ENCODE measurements at regions not wholly inside any gene's neighbourhood (a gene's known extent, or its start where the extent isn't known, plus 50 kb on each side); places are given as distances from the start of the nearest gene placed in this dataset.
"Not testable (repeated sequence)": the region's sequence is repeated elsewhere in the genome, so short reads cannot be mapped to it uniquely, and the experiment has no call there.

GRCh38 chr1:244302876-244303609, 148.7 kb downstream of the ADSS2 start:
- ATAC-seq (no peak), DNase-seq (no peak)
- no peak overlapping the region for H3K4me3 Mint-ChIP-seq
- H3K9me3 Mint-ChIP-seq, result peaks cover 0 to 4% (median 0%) of the 10 kb centered on the region in 9 donors
- POLR2A ChIA-PET, result no interaction called here
- peaks cover 0 to 5% (median 0%) of the 10 kb centered on the region in 3 donors for H3K36me3 Mint-ChIP-seq
- H3K27ac Mint-ChIP-seq, result no peak overlapping the region
- peaks cover 5 to 17% (median 9%) of the 10 kb centered on the region in 4 donors for H3K4me1 Mint-ChIP-seq
- peaks cover 0 to 8% (median 0%) of the 10 kb centered on the region in 5 donors for H3K27me3 Mint-ChIP-seq

- H3K4me3 Mint-ChIP-seq, result no peak overlapping the region
- peaks cover 5 to 14% (median 8%) of the 10 kb centered on the region in 4 donors for H3K4me1 Mint-ChIP-seq
- POLR2A ChIA-PET, result no interaction called here
- H3K9me3 Mint-ChIP-seq, result peaks cover 0 to 4% (median 0%) of the 10 kb centered on the region in 9 donors
- H3K36me3 Mint-ChIP-seq, result peaks cover 0 to 5% (median 0%) of the 10 kb centered on the region in 3 donors
- peaks cover 0 to 8% (median 0%) of the 10 kb centered on the region in 5 donors for H3K27me3 Mint-ChIP-seq
- ATAC-seq (no peak), DNase-seq (no peak)
- H3K27ac Mint-ChIP-seq, result no peak overlapping the region
Measured at GRCh38 chr1:244303610-244303969, 148.1 kb downstream of the ADSS2 start.

- no peak for ATAC-seq
- Mint-ChIP-seq H3K9me3 (peaks cover 0 to 4% (median 0%) of the 10 kb centered on the region in 9 donors), H3K36me3 (peaks cover 0 to 5% (median 0%) of the 10 kb centered on the region in 3 donors), H3K4me1 (peaks cover 5 to 14% (median 6%) of the 10 kb centered on the region in 4 donors), H3K27me3 (peaks cover 0 to 8% (median 0%) of the 10 kb centered on the region in 5 donors), H3K4me3 (peak overlapping the region in 1 of 10 donors; percentile 35), H3K27ac (peak overlapping the region in 1 of 10 donors; percentile 29)
- POLR2A ChIA-PET, result no interaction called here
- no peak for DNase-seq
Measured at GRCh38 chr1:244304156-244304555, 147.6 kb downstream of the ADSS2 start.

- no peak for DNase-seq
- POLR2A ChIA-PET, result no interaction called here
- peaks cover 0 to 9% (median 0%) of the 10 kb centered on the region in 3 donors for H3K36me3 Mint-ChIP-seq
- peaks cover 0 to 7% (median 2%) of the 10 kb centered on the region in 9 donors for H3K9me3 Mint-ChIP-seq
- H3K4me3 Mint-ChIP-seq, result peak overlapping the region in 1 of 10 donors; percentile 35
- ATAC-seq, result no peak
- H3K27me3 Mint-ChIP-seq, result peaks cover 0 to 8% (median 0%) of the 10 kb centered on the region in 5 donors
- peaks cover 0 to 9% (median under 1%) of the 10 kb centered on the region in 4 donors for H3K4me1 Mint-ChIP-seq
- H3K27ac Mint-ChIP-seq, result peak overlapping the region in 2 of 10 donors; percentile 29 to 40
Measured at GRCh38 chr1:244304656-244305055, 147.1 kb downstream of the ADSS2 start.

- Mint-ChIP-seq H3K9me3 (peaks cover 0 to 7% (median 2%) of the 10 kb centered on the region in 9 donors), H3K4me3 (no peak overlapping the region), H3K27me3 (peaks cover 0 to 8% (median 0%) of the 10 kb centered on the region in 5 donors), H3K27ac (no peak overlapping the region), H3K36me3 (peaks cover 0 to 9% (median 0%) of the 10 kb centered on the region in 3 donors), H3K4me1 (peaks cover 0 to 9% (median 0%) of the 10 kb centered on the region in 4 donors)
- ATAC-seq, result no peak
- POLR2A ChIA-PET, result no interaction called here
- no peak for DNase-seq
Measured at GRCh38 chr1:244305776-244306341, 145.8 kb downstream of the ADSS2 start.

- H3K36me3 Mint-ChIP-seq, result peaks cover 0 to 9% (median 0%) of the 10 kb centered on the region in 3 donors
- no peak overlapping the region for H3K27ac Mint-ChIP-seq
- no peak overlapping the region for H3K4me3 Mint-ChIP-seq
- H3K9me3 Mint-ChIP-seq, result peaks cover 0 to 7% (median 2%) of the 10 kb centered on the region in 9 donors
- H3K27me3 Mint-ChIP-seq, result peaks cover 0 to 8% (median 1%) of the 10 kb centered on the region in 5 donors
- DNase-seq, result no peak
- peaks cover 0 to 7% (median 0%) of the 10 kb centered on the region in 4 donors for H3K4me1 Mint-ChIP-seq
- POLR2A ChIA-PET, result no interaction called here
- ATAC-seq, result no peak
Measured at GRCh38 chr1:244306544-244306943, 145.2 kb downstream of the ADSS2 start.

GRCh38 chr1:244309191-244309590, 142.5 kb downstream of the ADSS2 start:
- DNase-seq, ATAC-seq, H3K36me3 Mint-ChIP-seq, H3K4me3 Mint-ChIP-seq, POLR2A ChIA-PET, H3K27me3 Mint-ChIP-seq, H3K9me3 Mint-ChIP-seq, H3K4me1 Mint-ChIP-seq: not testable (repeated sequence)
- H3K27ac Mint-ChIP-seq, result peak overlapping the region in 1 of 10 donors; percentile 1

GRCh38 chr1:244311784-244312532, 139.8 kb downstream of the ADSS2 start:
- peak overlapping the region in 1 of 10 donors; percentile 39 for H3K27ac Mint-ChIP-seq
- peaks cover 0 to 9% (median 0%) of the 10 kb centered on the region in 3 donors for H3K36me3 Mint-ChIP-seq
- POLR2A ChIA-PET, result no interaction called here
- ATAC-seq (no peak), DNase-seq (no peak)
- peaks cover 0 to 7% (median 0%) of the 10 kb centered on the region in 4 donors for H3K4me1 Mint-ChIP-seq
- H3K27me3 Mint-ChIP-seq, result peaks cover 0 to 1% (median 0%) of the 10 kb centered on the region in 5 donors
- no peak overlapping the region for H3K4me3 Mint-ChIP-seq
- H3K9me3 Mint-ChIP-seq, result peaks cover 0 to 7% (median 2%) of the 10 kb centered on the region in 9 donors

- Mint-ChIP-seq H3K36me3 (peaks cover 0 to 4% (median 0%) of the 10 kb centered on the region in 3 donors), H3K9me3 (peaks cover 0 to 4% (median 0%) of the 10 kb centered on the region in 9 donors), H3K4me1 (peaks cover 0 to 15% (median under 1%) of the 10 kb centered on the region in 4 donors), H3K4me3 (no peak overlapping the region), H3K27ac (peak overlapping the region in 1 of 10 donors; percentile 13), H3K27me3 (peaks cover 0 to 1% (median 0%) of the 10 kb centered on the region in 5 donors)
- no peak for DNase-seq
- POLR2A ChIA-PET, result no interaction called here
- no peak for ATAC-seq
Measured at GRCh38 chr1:244313346-244313745, 138.4 kb downstream of the ADSS2 start.

- H3K36me3 Mint-ChIP-seq, result no peaks in the 10 kb centered on the region
- POLR2A ChIA-PET, result no interaction called here
Measured at GRCh38 chr1:244314921-244315559, 136.7 kb downstream of the ADSS2 start.

GRCh38 chr1:244315996-244316395, 135.7 kb downstream of the ADSS2 start:
- POLR2A ChIA-PET, result no interaction called here
- Mint-ChIP-seq H3K4me3 (no peak overlapping the region), H3K9me3 (peaks cover 0 to 3% (median 0%) of the 10 kb centered on the region in 9 donors), H3K36me3 (no peaks in the 10 kb centered on the region), H3K27ac (peak overlapping the region in 2 of 10 donors; percentile 22 to 52), H3K27me3 (peaks cover 0 to 1% (median 0%) of the 10 kb centered on the region in 5 donors), H3K4me1 (peaks cover 3 to 36% (median 12%) of the 10 kb centered on the region in 4 donors)
- DNase-seq, result no peak
- no peak for ATAC-seq

More at GRCh38 chr1:244314921-244315559, 136.7 kb downstream of the ADSS2 start:
- Mint-ChIP-seq H3K27ac (peak overlapping the region in 3 of 10 donors; percentile 10 to 61 (median 53)), H3K4me3 (no peak overlapping the region), H3K4me1 (peaks cover 3 to 30% (median 11%) of the 10 kb centered on the region in 4 donors), H3K9me3 (peaks cover 0 to 3% (median 0%) of the 10 kb centered on the region in 9 donors), H3K27me3 (peaks cover 0 to 1% (median 0%) of the 10 kb centered on the region in 5 donors)
- DNase-seq (no peak), ATAC-seq (no peak)

- ATAC-seq (no peak), DNase-seq (no peak)
- Mint-ChIP-seq H3K27me3 (no peaks in the 10 kb centered on the region), H3K4me1 (peaks cover 3 to 37% (median 12%) of the 10 kb centered on the region in 4 donors), H3K36me3 (no peaks in the 10 kb centered on the region), H3K9me3 (peaks cover 0 to 3% (median 0%) of the 10 kb centered on the region in 9 donors), H3K4me3 (no peak overlapping the region), H3K27ac (peak overlapping the region in 1 of 10 donors; percentile 58)
- POLR2A ChIA-PET, result no interaction called here
Measured at GRCh38 chr1:244316407-244316806, 135.3 kb downstream of the ADSS2 start.
